C4-2B (cell line): ENCODE measurements at regions not wholly inside any gene's neighbourhood (a gene's known extent, or its start where the extent isn't known, plus 50 kb on each side); places are given as distances from the start of the nearest gene placed in this dataset.

Source experiments
- ZFX ChIP-seq: fragments of 450-650 bp; IDR thresholded peaks from 2 replicates; pipeline ENCODE4 v1.6.1; 2017
- TF ChIP-seq, protein P1 (sequence below): fragments of 450-650 bp; conservative IDR thresholded peaks from 2 replicates; pipeline ENCODE4 v1.5.1; 2017; ENCODE audit warnings: mild to moderate bottlenecking

GRCh38 chr10:131678613-131679012 is 222.2 kb upstream of the PPP2R2D start:
- TF ChIP-seq, protein P1, sequence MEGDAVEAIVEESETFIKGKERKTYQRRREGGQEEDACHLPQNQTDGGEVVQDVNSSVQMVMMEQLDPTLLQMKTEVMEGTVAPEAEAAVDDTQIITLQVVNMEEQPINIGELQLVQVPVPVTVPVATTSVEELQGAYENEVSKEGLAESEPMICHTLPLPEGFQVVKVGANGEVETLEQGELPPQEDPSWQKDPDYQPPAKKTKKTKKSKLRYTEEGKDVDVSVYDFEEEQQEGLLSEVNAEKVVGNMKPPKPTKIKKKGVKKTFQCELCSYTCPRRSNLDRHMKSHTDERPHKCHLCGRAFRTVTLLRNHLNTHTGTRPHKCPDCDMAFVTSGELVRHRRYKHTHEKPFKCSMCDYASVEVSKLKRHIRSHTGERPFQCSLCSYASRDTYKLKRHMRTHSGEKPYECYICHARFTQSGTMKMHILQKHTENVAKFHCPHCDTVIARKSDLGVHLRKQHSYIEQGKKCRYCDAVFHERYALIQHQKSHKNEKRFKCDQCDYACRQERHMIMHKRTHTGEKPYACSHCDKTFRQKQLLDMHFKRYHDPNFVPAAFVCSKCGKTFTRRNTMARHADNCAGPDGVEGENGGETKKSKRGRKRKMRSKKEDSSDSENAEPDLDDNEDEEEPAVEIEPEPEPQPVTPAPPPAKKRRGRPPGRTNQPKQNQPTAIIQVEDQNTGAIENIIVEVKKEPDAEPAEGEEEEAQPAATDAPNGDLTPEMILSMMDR: no peak
- no peak for TF ChIP-seq ZFX
